Epithelial cell of proximal tubule (primary cell): ENCODE measurements at regions not wholly inside any gene's neighbourhood (a gene's known extent, or its start where the extent isn't known, plus 50 kb on each side); places are given as distances from the start of the nearest gene placed in this dataset.

Experiments used
- DNase-seq: peaks from one replicate; pipeline ENCODE4 v3.0.0-alpha.2; 2011; ENCODE audit warnings: low read depth
- H3K4me3 ChIP-seq: 2 replicates; pipeline ENCODE4 v1.5.1; 2011; ENCODE audit warnings: low read depth, mild to moderate bottlenecking, low read length
- CTCF ChIP-seq: conservative IDR thresholded peaks from 2 replicates; pipeline ENCODE4 v1.5.1; 2012; ENCODE audit warnings: low read depth, mild to moderate bottlenecking, low read length

- no peak overlapping the region for H3K4me3 ChIP-seq
- TF ChIP-seq CTCF = no peak
- DNase-seq = no peak
Observed at GRCh38 chr1:173301507-173301906, 94.4 kb upstream of the TNFSF4 start.

GRCh38 chr1:173302366-173302765 lies 95.2 kb upstream of the TNFSF4 start:
- no peak for TF ChIP-seq CTCF
- no peak overlapping the region for H3K4me3 ChIP-seq
- DNase-seq = no peak

- TF ChIP-seq CTCF = no peak
- H3K4me3 ChIP-seq = no peak overlapping the region
- DNase-seq = no peak
Observed at GRCh38 chr1:173302890-173303829, 96.0 kb upstream of the TNFSF4 start.

- no peak for DNase-seq
Observed at GRCh38 chr1:173303984-173304383, 96.9 kb upstream of the TNFSF4 start.

GRCh38 chr1:173304529-173305227 lies 97.5 kb upstream of the TNFSF4 start:
- DNase-seq = no peak
- no peak for TF ChIP-seq CTCF
- no peak overlapping the region for H3K4me3 ChIP-seq

More at GRCh38 chr1:173303984-173304383, 96.9 kb upstream of the TNFSF4 start:
- no peak for TF ChIP-seq CTCF
- no peak overlapping the region for H3K4me3 ChIP-seq

- DNase-seq = no peak
- TF ChIP-seq CTCF = no peak
- H3K4me3 ChIP-seq = no peak overlapping the region
Observed at GRCh38 chr1:173307845-173308244, 100.7 kb upstream of the TNFSF4 start.
